Gastroesophageal sphincter (tissue), 4 donors: ENCODE measurements at regions not wholly inside any gene's neighbourhood (a gene's known extent, or its start where the extent isn't known, plus 50 kb on each side); places are given as distances from the start of the nearest gene placed in this dataset.
"Not testable (repeated sequence)": the region's sequence is repeated elsewhere in the genome, so short reads cannot be mapped to it uniquely, and the experiment has no call there.

Experiments
- ATAC-seq: fragments of 150-250 bp; one replicate; pipeline ENCODE4 v1.9.1; 2016; ENCODE audit warnings: mild to moderate bottlenecking, moderate library complexity
- H3K27ac ChIP-seq, 4 donors: fragments of 200-600 bp; sonication (generic) in 3 of 4; 1 replicate in 3 of 4; 2 replicates in 1 of 4; pipeline ENCODE4 v1.5.1; 2016 to 2019
- H3K27me3 ChIP-seq: fragments of 200-600 bp; sonication (generic); one replicate; pipeline ENCODE4 v1.5.1; 2019
- H3K36me3 ChIP-seq, 2 donors: fragments of 200-600 bp; sonication (generic); one replicate each; pipeline ENCODE4 v1.5.1; 2019; ENCODE audit warnings: control low read depth in 1 of 2
- H3K4me1 ChIP-seq, 3 donors: fragments of 200-600 bp; sonication (generic); 1 replicate in 2 of 3; 2 replicates in 1 of 3; pipeline ENCODE4 v1.5.1; 2016 to 2019; ENCODE audit warnings: control low read depth in 2 of 3
- H3K4me3 ChIP-seq, 2 donors: fragments of 200-600 bp; sonication (generic); one replicate each; pipeline ENCODE4 v1.5.1; 2019; ENCODE audit warnings: mild to moderate bottlenecking in 1 of 2, moderate library complexity in 1 of 2
- H3K9me3 ChIP-seq, 3 donors: fragments of 200-600 bp; sonication (generic); one replicate each; pipeline ENCODE4 v1.5.1; 2017 to 2019; ENCODE audit warnings: control low read depth in 2 of 3
- CTCF ChIP-seq, 4 experiments: fragments of 200-600 bp in 2 of 4; fragments of 450-650 bp in 2 of 4; sonication (generic) in 1 of 4; IDR thresholded peaks; one replicate each; pipeline ENCODE4 v1.5.1; 2017 to 2019; ENCODE audit warnings: antibody characterized with exemption in 4 of 4, mild to moderate bottlenecking in 2 of 4, moderate library complexity in 2 of 4
- EP300 ChIP-seq: sonication (generic); formaldehyde crosslinking; IDR thresholded peaks from one replicate; pipeline ENCODE4 v1.6.1; 2017; ENCODE audit warnings: antibody characterized with exemption, mild to moderate bottlenecking
- POLR2A ChIP-seq, 2 donors: fragments of 450-650 bp; IDR thresholded peaks; one replicate each; pipeline ENCODE4 v1.6.1; 2017; ENCODE audit warnings: antibody characterized with exemption in 2 of 2, mild to moderate bottlenecking in 2 of 2, moderate library complexity in 1 of 2
- POLR2AphosphoS5 ChIP-seq: sonication (generic); formaldehyde crosslinking; IDR thresholded peaks from one replicate; pipeline ENCODE4 v1.6.1; 2017; ENCODE audit warnings: antibody characterized with exemption
- WGBS, 2 donors: methylation state at CpG; one replicate each; pipeline ENCODE4 v1.1.5; 2018; ENCODE audit warnings: low coverage in 1 of 2; 5-methylcytosine and 5-hydroxymethylcytosine counted together

GRCh38 chr22:48919187-48919590 is 908.5 kb downstream of the BRD1 start:
- Histone ChIP-seq H3K9me3 (no peaks in the 10 kb centered on the region), H3K4me3 (no peak overlapping the region), H3K36me3 (no peaks in the 10 kb centered on the region), H3K27me3 (peaks cover 93% of the 10 kb centered on the region), H3K27ac (no peak overlapping the region), H3K4me1 (no peaks in the 10 kb centered on the region)
- TF ChIP-seq EP300 (no peak), POLR2AphosphoS5 (no peak), POLR2A (IDR thresholded peaks at IDR 0.05) (no peak), CTCF (IDR thresholded peaks at IDR 0.05) (no peak)
- 97% methylated on average over 7 of the region's 18 CpGs; no CpG with 5 or more reads in 1 of the 2 donors for WGBS, 2 donors
- ATAC-seq = no peak

GRCh38 chr22:48918585-48919186 is 909.0 kb downstream of the BRD1 start:
- peaks cover 93% of the 10 kb centered on the region for H3K27me3 ChIP-seq
- no peaks in the 10 kb centered on the region for H3K9me3 ChIP-seq
- no peak for ATAC-seq
- 52 to 57% methylated on average over 5 of the region's 7 CpGs for WGBS, 2 donors
- no peak overlapping the region for H3K4me3 ChIP-seq
- H3K4me1 ChIP-seq = no peaks in the 10 kb centered on the region
- no peak overlapping the region for H3K27ac ChIP-seq
- TF ChIP-seq CTCF (IDR thresholded peaks at IDR 0.05) (no peak), POLR2A (IDR thresholded peaks at IDR 0.05) (no peak)
- no peaks in the 10 kb centered on the region for H3K36me3 ChIP-seq

- not testable (repeated sequence) for H3K4me3 ChIP-seq, H3K27ac ChIP-seq, ATAC-seq, H3K36me3 ChIP-seq, H3K9me3 ChIP-seq, H3K4me1 ChIP-seq
- 74% methylated on average over 6 of the region's 7 CpGs; no CpG with 5 or more reads in 1 of the 2 donors for WGBS, 2 donors
- H3K27me3 ChIP-seq = peaks cover 41% of the 10 kb centered on the region
Measured at GRCh38 chr22:48912356-48913066, 915.2 kb downstream of the BRD1 start.

GRCh38 chr22:48911647-48912046 is 916.0 kb downstream of the BRD1 start:
- 83% methylated on average over 3 of the region's 5 CpGs; no CpG with 5 or more reads in 1 of the 2 donors for WGBS, 2 donors
- ATAC-seq = not testable (repeated sequence)
- H3K27me3 ChIP-seq = peaks cover 42% of the 10 kb centered on the region

GRCh38 chr22:48911067-48911466 is 916.6 kb downstream of the BRD1 start:
- not testable (repeated sequence) for H3K27ac ChIP-seq, H3K36me3 ChIP-seq, ATAC-seq, H3K4me3 ChIP-seq, H3K4me1 ChIP-seq, H3K9me3 ChIP-seq
- peaks cover 36% of the 10 kb centered on the region for H3K27me3 ChIP-seq
- WGBS, 2 donors = 100% methylated on average over 1 of the region's 4 CpGs; no CpG with 5 or more reads in 1 of the 2 donors

More at GRCh38 chr22:48911647-48912046, 916.0 kb downstream of the BRD1 start:
- H3K4me3 ChIP-seq, H3K9me3 ChIP-seq, H3K27ac ChIP-seq, H3K36me3 ChIP-seq, H3K4me1 ChIP-seq: not testable (repeated sequence)

GRCh38 chr22:48908547-48908946 is 919.1 kb downstream of the BRD1 start:
- no peak for ATAC-seq
- Histone ChIP-seq H3K9me3 (no peaks in the 10 kb centered on the region), H3K4me3 (no peak overlapping the region), H3K4me1 (no peaks in the 10 kb centered on the region), H3K27me3 (peaks cover 27% of the 10 kb centered on the region), H3K27ac (no peak overlapping the region), H3K36me3 (no peaks in the 10 kb centered on the region)
- no peak for TF ChIP-seq EP300
- TF ChIP-seq POLR2AphosphoS5 = no peak
- no peak for TF ChIP-seq CTCF (IDR thresholded peaks at IDR 0.05)
- TF ChIP-seq POLR2A (IDR thresholded peaks at IDR 0.05) = no peak
- WGBS, 2 donors = 69 to 70% methylated on average over 9 of the region's 9 CpGs
